HCT116 (cell line): ENCODE measurements at regions not wholly inside any gene's neighbourhood (a gene's known extent, or its start where the extent isn't known, plus 50 kb on each side); places are given as distances from the start of the nearest gene placed in this dataset.

ENCODE experiments used
- ATAC-seq: fragments of 200-7000 bp; cut with Tn5 transposase; 2 replicates; pipeline ENCODE4 v1.9.1; 2020; ENCODE audit warnings: mild to moderate bottlenecking, moderate library complexity
- BruUV-seq: library from RNA; stranded (reverse); fragments of 400-500 nt; replicated peaks from 2 replicates; lab custom pipeline; 2021; lab: Mats Ljungman, UMichigan
- CTCF ChIA-PET: fragments of 300-600 bp; sonication (Branson Sonifier 250); formaldehyde crosslinking; loops from one replicate; lab custom pipeline; 2021; ENCODE audit warnings: antibody characterized with exemption; lab: Charles Lee
- POLR2A ChIA-PET: fragments of 300-600, 350-600 bp; sonication (Branson Sonifier 250); formaldehyde crosslinking; loops from one replicate; lab custom pipeline; 2021; ENCODE audit warnings: antibody characterized with exemption; lab: Charles Lee
- RAD21 ChIA-PET, 2 experiments: fragments of 300-600 bp; sonication (Branson Sonifier 250); formaldehyde crosslinking; loops; one replicate each; lab custom pipeline; 2023; ENCODE audit warnings: low total read pairs in 2 of 2; ENCODE audit not compliant: uncharacterized antibody in 2 of 2, unreplicated experiment in 2 of 2, low non-redundant PET in 1 of 2; lab: Charles Lee
- DNase-seq: peaks from one replicate; pipeline ENCODE4 v3.0.0-alpha.2; 2010; ENCODE audit warnings: low read depth, low spot score
- H2AFZ ChIP-seq: fragments of 200-600 bp; shearing (Covaris generic), sonication (generic); 2 replicates; pipeline ENCODE4 v1.6.1; 2017; ENCODE audit warnings: low read depth, mixed run types, mixed read lengths, antibody characterized with exemption, low read length; ENCODE audit not compliant: poor library complexity, severe bottlenecking
- H3K27ac ChIP-seq: 2 replicates; pipeline ENCODE4 v1.5.1; 2012; ENCODE audit warnings: low read depth, low read length
- H3K27me3 ChIP-seq: fragments of 200-600 bp; sonication (generic); 2 replicates; pipeline ENCODE4 v1.6.1; 2016; ENCODE audit warnings: mixed run types, low read length, mixed read lengths; ENCODE audit not compliant: insufficient read depth
- H3K36me3 ChIP-seq, 2 experiments: fragments of 200-500 bp in 1 of 2; fragments of 200-600 bp in 1 of 2; sonication (Bioruptor generic) in 1 of 2; sonication (generic) in 1 of 2; 2 replicates each; pipeline versions ENCODE4 v1.5.1 to v1.6.1; 2014 to 2016; ENCODE audit warnings: low read length in 2 of 2, inconsistent platforms in 1 of 2, mixed read lengths in 1 of 2, mixed run types in 1 of 2; ENCODE audit not compliant: insufficient read depth in 2 of 2, control insufficient read depth in 1 of 2
- H3K4me1 ChIP-seq, 2 experiments: fragments of 200-600 bp in 1 of 2; sonication (generic) in 1 of 2; 2 replicates each; pipeline versions ENCODE4 v1.5.1 to v1.6.1; 2012 to 2017; ENCODE audit warnings: low read length in 2 of 2, inconsistent platforms in 1 of 2, mild to moderate bottlenecking in 1 of 2, mixed read lengths in 1 of 2, mixed run types in 1 of 2, moderate library complexity in 1 of 2; ENCODE audit not compliant: insufficient read depth in 2 of 2, control insufficient read depth in 1 of 2
- H3K4me2 ChIP-seq: fragments of 200-600 bp; sonication (generic); 2 replicates; pipeline ENCODE4 v1.6.1; 2017; ENCODE audit warnings: mixed run types, low read length, mixed read lengths
- H3K4me3 ChIP-seq, 2 experiments: fragments of 200-600 bp in 1 of 2; sonication (generic) in 1 of 2; replicated peaks in 1 of 2; 2 replicates each; pipeline ENCODE4 v1.5.1; 2011 to 2016; ENCODE audit warnings: low read length in 2 of 2, control low read depth in 1 of 2, low read depth in 1 of 2, mild to moderate bottlenecking in 1 of 2, mixed read lengths in 1 of 2, mixed run types in 1 of 2
- H3K79me2 ChIP-seq: fragments of 200-600 bp; sonication (generic); 2 replicates; pipeline ENCODE4 v1.6.1; 2017; ENCODE audit warnings: mild to moderate bottlenecking, mixed run types, low read length, moderate library complexity, mixed read lengths; ENCODE audit not compliant: insufficient read depth
- H3K9ac ChIP-seq: fragments of 200-600 bp; sonication (generic); 2 replicates; pipeline ENCODE4 v1.6.1; 2016; ENCODE audit warnings: low read length, mixed read lengths
- H3K9me2 ChIP-seq: fragments of 200-600 bp; sonication (generic), shearing (Covaris generic); 2 replicates; pipeline ENCODE4 v1.6.1; 2017; ENCODE audit warnings: mixed run types, mild to moderate bottlenecking, moderate library complexity; ENCODE audit not compliant: insufficient read depth
- H3K9me3 ChIP-seq, 2 experiments: fragments of 200-500 bp in 1 of 2; fragments of 200-600 bp in 1 of 2; sonication (Bioruptor generic) in 1 of 2; sonication (generic) in 1 of 2; 2 replicates each; pipeline ENCODE4 v1.6.1; 2014 to 2017; ENCODE audit warnings: low read length in 2 of 2, mixed read lengths in 2 of 2, inconsistent platforms in 1 of 2, low read depth in 1 of 2, mild to moderate bottlenecking in 1 of 2, mixed run types in 1 of 2, moderate library complexity in 1 of 2; ENCODE audit not compliant: control insufficient read depth in 1 of 2, insufficient read depth in 1 of 2
- H4K20me1 ChIP-seq: fragments of 200-600 bp; sonication (generic), shearing (Covaris generic); 2 replicates; pipeline ENCODE4 v1.6.1; 2017; ENCODE audit warnings: mixed run types, mild to moderate bottlenecking, moderate library complexity; ENCODE audit not compliant: insufficient read depth
- ATF3 ChIP-seq: IDR thresholded peaks from 2 replicates; pipeline ENCODE4 v1.6.1; 2012
- CEBPB ChIP-seq: IDR thresholded peaks from 2 replicates; pipeline ENCODE4 v1.6.1; 2012; ENCODE audit warnings: low read depth
- EGR1 ChIP-seq: IDR thresholded peaks from 2 replicates; pipeline ENCODE4 v1.6.1; 2012; ENCODE audit warnings: low read depth
- EZH2 ChIP-seq: fragments of 200-600 bp; sonication (generic); IDR thresholded peaks from 2 replicates; pipeline ENCODE4 v1.6.1; 2017; ENCODE audit warnings: antibody characterized with exemption, mixed run types
- FOSL1 ChIP-seq: IDR thresholded peaks from 2 replicates; pipeline ENCODE4 v1.6.1; 2012; ENCODE audit warnings: low read depth
- JUND ChIP-seq: IDR thresholded peaks from 2 replicates; pipeline ENCODE4 v1.6.1; 2012
- MAX ChIP-seq: IDR thresholded peaks from 2 replicates; pipeline ENCODE4 v1.6.1; 2012
- POLR2A ChIP-seq: IDR thresholded peaks from 2 replicates; pipeline ENCODE4 v1.7.0; 2011; ENCODE audit warnings: borderline replicate concordance; ENCODE audit not compliant: insufficient read depth, insufficient read length; ENCODE audit errors: extremely low read depth
- POLR2AphosphoS5 ChIP-seq: IDR thresholded peaks from 2 replicates; pipeline ENCODE4 v1.6.1; 2011; ENCODE audit warnings: mild to moderate bottlenecking, low read depth, low read length, moderate library complexity
- SIN3A ChIP-seq: IDR thresholded peaks from 2 replicates; pipeline ENCODE4 v1.6.1; 2012; ENCODE audit warnings: low read depth
- SP1 ChIP-seq: IDR thresholded peaks from 2 replicates; pipeline ENCODE4 v1.6.1; 2012; ENCODE audit warnings: low read depth
- YY1 ChIP-seq: IDR thresholded peaks from 2 replicates; pipeline ENCODE4 v1.6.1; 2011; ENCODE audit warnings: low read length, low read depth, moderate library complexity, mild to moderate bottlenecking; ENCODE audit not compliant: insufficient replicate concordance; ENCODE audit errors: extremely low read depth
- ZNF274 ChIP-seq: fragments of 200-500 bp; sonication (Bioruptor generic); IDR thresholded peaks from 2 replicates; pipeline ENCODE4 v1.6.1; 2014; ENCODE audit warnings: mild to moderate bottlenecking, low read depth, low read length, inconsistent platforms
- intact Hi-C: fragments of 100-400 bp; cut with micrococcal nuclease; formaldehyde crosslinking; loops from 2 replicates; pipeline ENCODE4 v1.10.0; 2022

GRCh38 chr3:180275176-180275575, 238.4 kb upstream of the PEX5L start:
- Histone ChIP-seq H3K79me2 (no peaks in the 10 kb centered on the region), H3K9me2 (no peaks in the 10 kb centered on the region), H3K4me2 (no peak overlapping the region), H3K4me3 (no peak overlapping the region), H2AFZ (no peak overlapping the region), H3K27me3 (no peaks in the 10 kb centered on the region), H3K4me1 (no peaks in the 10 kb centered on the region), H3K9me3 (no peaks in the 10 kb centered on the region), H3K9ac (no peak overlapping the region), H4K20me1 (no peaks in the 10 kb centered on the region), H3K27ac (no peak overlapping the region), H3K36me3 (no peaks in the 10 kb centered on the region)
- POLR2A ChIA-PET = no interaction called here
- CTCF ChIA-PET = no interaction called here
- intact Hi-C loops = no loop called here
- RAD21 ChIA-PET = no interaction called here
- BruUV-seq = no TSS peak
- DNase-seq = no peak
- no peak for TF ChIP-seq EGR1
- no peak for TF ChIP-seq POLR2A
- TF ChIP-seq MAX = no peak
- TF ChIP-seq EZH2 = no peak
- TF ChIP-seq CEBPB = no peak
- no peak for TF ChIP-seq ZNF274
- TF ChIP-seq YY1 = no peak
- no peak for TF ChIP-seq JUND
- TF ChIP-seq FOSL1 = no peak
- TF ChIP-seq SIN3A = no peak
- no peak for TF ChIP-seq SP1
- TF ChIP-seq POLR2AphosphoS5 = no peak
- ATAC-seq = no peak

- intact Hi-C loops = no loop called here
- Histone ChIP-seq H3K4me1 (no peaks in the 10 kb centered on the region), H3K27me3 (no peaks in the 10 kb centered on the region), H3K27ac (no peak overlapping the region), H3K36me3 (no peaks in the 10 kb centered on the region), H3K9ac (no peak overlapping the region), H2AFZ (no peak overlapping the region), H3K4me3 (no peak overlapping the region), H4K20me1 (no peaks in the 10 kb centered on the region), H3K79me2 (no peaks in the 10 kb centered on the region), H3K9me3 (no peaks in the 10 kb centered on the region), H3K9me2 (no peaks in the 10 kb centered on the region), H3K4me2 (no peak overlapping the region)
- POLR2A ChIA-PET = no interaction called here
- BruUV-seq = no TSS peak
- ATAC-seq = no peak
- DNase-seq = no peak
- CTCF ChIA-PET = no interaction called here
- TF ChIP-seq POLR2A (no peak), ATF3 (no peak)
- RAD21 ChIA-PET = no interaction called here
These were observed 240.3 kb upstream of the PEX5L start for GRCh38 chr3:180277041-180277440.
